ENCODE measurements at regions not wholly inside any gene's neighbourhood (a gene's known extent, or its start where the extent isn't known, plus 50 kb on each side); places are given as distances from the start of the nearest gene placed in this dataset.
"Not testable (repeated sequence)": the region's sequence is repeated elsewhere in the genome, so short reads cannot be mapped to it uniquely, and the experiment has no call there.

GRCh38 chr6:86331919-86332318 is 605.4 kb upstream of the HTR1E start:
- Histone ChIP-seq H3K36me3 (ENCODE audit: insufficient read depth, insufficient read length, low read length) (no peaks in the 10 kb centered on the region), H3K9ac (ENCODE audit: insufficient read length, low read depth) (no peak overlapping the region), H3K27me3 (ENCODE audit: insufficient read depth, insufficient read length) (no peaks in the 10 kb centered on the region), H3K4me1 (ENCODE audit: insufficient read depth, insufficient read length) (no peaks in the 10 kb centered on the region), H3K9me3 (ENCODE audit: insufficient read depth, low read length) (no peaks in the 10 kb centered on the region), H3K4me3 (ENCODE audit: insufficient read length, low read depth) (no peak overlapping the region)
- TF ChIP-seq ZNF274 (IDR thresholded peaks at IDR 0.05; ENCODE audit: low read depth, low read length): no peak
- no peak for DNase-seq (ENCODE audit: low read depth, low spot score)

GRCh38 chr6:86331265-86331840 is 606.0 kb upstream of the HTR1E start:
- Histone ChIP-seq H3K36me3 (ENCODE audit: insufficient read depth, insufficient read length, low read length) (no peaks in the 10 kb centered on the region), H3K4me1 (ENCODE audit: insufficient read depth, insufficient read length) (no peaks in the 10 kb centered on the region), H3K4me3 (ENCODE audit: insufficient read length, low read depth) (no peak overlapping the region), H3K27me3 (ENCODE audit: insufficient read depth, insufficient read length) (no peaks in the 10 kb centered on the region), H3K9me3 (ENCODE audit: insufficient read depth, low read length) (no peaks in the 10 kb centered on the region), H3K9ac (ENCODE audit: insufficient read length, low read depth) (no peak overlapping the region)
- TF ChIP-seq SUZ12 (IDR thresholded peaks at IDR 0.05; ENCODE audit: extremely low read depth, insufficient read depth, insufficient read length) (no peak), YY1 (IDR thresholded peaks at IDR 0.05; ENCODE audit: insufficient read depth, insufficient read length) (no peak), ZNF274 (IDR thresholded peaks at IDR 0.05; ENCODE audit: low read depth, low read length) (no peak)
- DNase-seq (ENCODE audit: low read depth, low spot score): no peak

- no peak for DNase-seq (ENCODE audit: low read depth, low spot score)
- H3K9ac ChIP-seq (ENCODE audit: insufficient read length, low read depth): no peak overlapping the region
- H3K27me3 ChIP-seq (ENCODE audit: insufficient read depth, insufficient read length): no peaks in the 10 kb centered on the region
- peaks cover 2% of the 10 kb centered on the region for H3K4me1 ChIP-seq (ENCODE audit: insufficient read depth, insufficient read length)
- H3K4me3 ChIP-seq (ENCODE audit: insufficient read length, low read depth): no peak overlapping the region
- no peaks in the 10 kb centered on the region for H3K9me3 ChIP-seq (ENCODE audit: insufficient read depth, low read length)
- no peaks in the 10 kb centered on the region for H3K36me3 ChIP-seq (ENCODE audit: insufficient read depth, insufficient read length, low read length)
- no peak for TF ChIP-seq YY1 (IDR thresholded peaks at IDR 0.05; ENCODE audit: insufficient read depth, insufficient read length)
- TF ChIP-seq ZNF274 (IDR thresholded peaks at IDR 0.05; ENCODE audit: low read depth, low read length): no peak
- no peak for TF ChIP-seq SUZ12 (IDR thresholded peaks at IDR 0.05; ENCODE audit: extremely low read depth, insufficient read depth, insufficient read length)
Measured at GRCh38 chr6:86306210-86306609, 631.1 kb upstream of the HTR1E start.

- Histone ChIP-seq H3K36me3 (ENCODE audit: insufficient read depth, insufficient read length, low read length) (no peaks in the 10 kb centered on the region), H3K27me3 (ENCODE audit: insufficient read depth, insufficient read length) (no peaks in the 10 kb centered on the region), H3K9ac (ENCODE audit: insufficient read length, low read depth) (no peak overlapping the region), H3K9me3 (ENCODE audit: insufficient read depth, low read length) (no peaks in the 10 kb centered on the region; the same call in 1 of the 2 replicates), H3K4me1 (ENCODE audit: insufficient read depth, insufficient read length) (no peaks in the 10 kb centered on the region), H3K4me3 (ENCODE audit: insufficient read length, low read depth) (no peak overlapping the region)
- TF ChIP-seq YY1 (IDR thresholded peaks at IDR 0.05; ENCODE audit: insufficient read depth, insufficient read length) (no peak), SUZ12 (IDR thresholded peaks at IDR 0.05; ENCODE audit: extremely low read depth, insufficient read depth, insufficient read length) (no peak), ZNF274 (IDR thresholded peaks at IDR 0.05; ENCODE audit: low read depth, low read length) (no peak)
- no peak for DNase-seq (ENCODE audit: low read depth, low spot score)
Measured at GRCh38 chr6:86285876-86286275, 643.2 kb upstream of the SYNCRIP start.

- H3K36me3 ChIP-seq (ENCODE audit: insufficient read depth, insufficient read length, low read length); H3K27me3 ChIP-seq (ENCODE audit: insufficient read depth, insufficient read length); H3K4me1 ChIP-seq (ENCODE audit: insufficient read depth, insufficient read length); H3K9ac ChIP-seq (ENCODE audit: insufficient read length, low read depth); H3K9me3 ChIP-seq (ENCODE audit: insufficient read depth, low read length); DNase-seq (ENCODE audit: low read depth, low spot score); H3K4me3 ChIP-seq (ENCODE audit: insufficient read length, low read depth): not testable (repeated sequence)
Measured at GRCh38 chr6:86284809-86285480, 642.3 kb upstream of the SYNCRIP start.

GRCh38 chr6:86283596-86283995 is 640.9 kb upstream of the SYNCRIP start:
- H3K4me3 ChIP-seq (ENCODE audit: insufficient read length, low read depth); H3K27me3 ChIP-seq (ENCODE audit: insufficient read depth, insufficient read length); H3K9me3 ChIP-seq (ENCODE audit: insufficient read depth, low read length); H3K9ac ChIP-seq (ENCODE audit: insufficient read length, low read depth); DNase-seq (ENCODE audit: low read depth, low spot score); H3K4me1 ChIP-seq (ENCODE audit: insufficient read depth, insufficient read length); H3K36me3 ChIP-seq (ENCODE audit: insufficient read depth, insufficient read length, low read length): not testable (repeated sequence)

GRCh38 chr6:86276056-86276455 is 633.4 kb upstream of the SYNCRIP start:
- Histone ChIP-seq H3K4me3 (ENCODE audit: insufficient read length, low read depth) (no peak overlapping the region), H3K4me1 (ENCODE audit: insufficient read depth, insufficient read length) (no peaks in the 10 kb centered on the region), H3K9ac (ENCODE audit: insufficient read length, low read depth) (no peak overlapping the region), H3K9me3 (ENCODE audit: insufficient read depth, low read length) (no peaks in the 10 kb centered on the region), H3K36me3 (ENCODE audit: insufficient read depth, insufficient read length, low read length) (no peaks in the 10 kb centered on the region), H3K27me3 (ENCODE audit: insufficient read depth, insufficient read length) (no peaks in the 10 kb centered on the region)
- TF ChIP-seq SUZ12 (IDR thresholded peaks at IDR 0.05; ENCODE audit: extremely low read depth, insufficient read depth, insufficient read length): no peak
- no peak for TF ChIP-seq YY1 (IDR thresholded peaks at IDR 0.05; ENCODE audit: insufficient read depth, insufficient read length)
- TF ChIP-seq ZNF274 (IDR thresholded peaks at IDR 0.05; ENCODE audit: low read depth, low read length): no peak
- no peak for DNase-seq (ENCODE audit: low read depth, low spot score)

- H3K27me3 ChIP-seq (ENCODE audit: insufficient read depth, insufficient read length): no peaks in the 10 kb centered on the region
- no peak for DNase-seq (ENCODE audit: low read depth, low spot score)
- TF ChIP-seq SUZ12 (IDR thresholded peaks at IDR 0.05; ENCODE audit: extremely low read depth, insufficient read depth, insufficient read length) (no peak), YY1 (IDR thresholded peaks at IDR 0.05; ENCODE audit: insufficient read depth, insufficient read length) (no peak), ZNF274 (IDR thresholded peaks at IDR 0.05; ENCODE audit: low read depth, low read length) (no peak)
- no peak overlapping the region for H3K9ac ChIP-seq (ENCODE audit: insufficient read length, low read depth)
- no peaks in the 10 kb centered on the region for H3K4me1 ChIP-seq (ENCODE audit: insufficient read depth, insufficient read length)
- no peaks in the 10 kb centered on the region for H3K36me3 ChIP-seq (ENCODE audit: insufficient read depth, insufficient read length, low read length)
- no peaks in the 10 kb centered on the region for H3K9me3 ChIP-seq (ENCODE audit: insufficient read depth, low read length)
- H3K4me3 ChIP-seq (ENCODE audit: insufficient read length, low read depth): no peak overlapping the region
Measured at GRCh38 chr6:86273936-86274335, 631.2 kb upstream of the SYNCRIP start.

Data from NT2/D1 (cell line).